ENCODE measurements at regions not wholly inside any gene's neighbourhood (a gene's known extent, or its start where the extent isn't known, plus 50 kb on each side); places are given as distances from the start of the nearest gene placed in this dataset.
"Not testable (repeated sequence)": the region's sequence is repeated elsewhere in the genome, so short reads cannot be mapped to it uniquely, and the experiment has no call there.

DNA sequence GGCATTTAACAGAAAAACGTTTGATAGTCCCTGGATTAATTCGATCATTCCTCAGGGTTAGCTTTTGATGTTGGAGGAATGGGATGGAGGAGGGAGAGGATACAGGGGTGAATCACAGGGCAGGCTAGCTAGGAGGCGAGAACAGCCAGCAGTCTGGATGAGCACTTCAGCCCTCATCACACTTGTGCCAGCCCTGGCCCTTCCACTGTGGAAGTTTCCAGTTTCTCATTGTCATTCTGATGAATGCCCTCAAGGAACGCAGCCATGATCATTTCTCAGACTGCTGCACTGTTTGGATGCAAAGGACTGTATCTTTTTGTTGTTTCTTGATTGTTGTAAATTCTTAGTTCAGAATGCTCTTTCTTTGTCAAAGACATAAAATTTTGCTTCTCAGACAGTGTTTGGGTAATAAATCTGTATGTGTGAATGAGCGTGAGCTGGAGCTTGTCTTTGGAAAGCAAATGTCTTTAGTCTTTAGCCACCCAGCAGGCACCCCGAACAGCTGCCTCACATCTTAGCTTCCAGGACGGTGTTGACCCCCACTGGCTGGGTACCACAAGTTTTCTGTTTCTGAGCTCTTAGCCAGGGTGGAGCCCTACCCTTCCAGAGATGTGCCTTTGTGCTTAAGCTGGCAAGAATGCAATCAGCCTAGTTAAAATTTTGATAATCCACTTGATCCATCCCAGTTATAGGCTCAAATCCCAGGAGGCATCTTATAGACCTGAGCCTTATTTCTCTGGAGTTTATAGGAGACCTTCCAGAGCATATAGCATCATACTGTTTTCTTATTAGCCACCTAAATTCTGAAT, 121.1 kb downstream of the PDCD6IP start:
- in situ Hi-C loops (cut with HindIII; ENCODE audit: low sequenced_read_pairs): no loop called here

DNA sequence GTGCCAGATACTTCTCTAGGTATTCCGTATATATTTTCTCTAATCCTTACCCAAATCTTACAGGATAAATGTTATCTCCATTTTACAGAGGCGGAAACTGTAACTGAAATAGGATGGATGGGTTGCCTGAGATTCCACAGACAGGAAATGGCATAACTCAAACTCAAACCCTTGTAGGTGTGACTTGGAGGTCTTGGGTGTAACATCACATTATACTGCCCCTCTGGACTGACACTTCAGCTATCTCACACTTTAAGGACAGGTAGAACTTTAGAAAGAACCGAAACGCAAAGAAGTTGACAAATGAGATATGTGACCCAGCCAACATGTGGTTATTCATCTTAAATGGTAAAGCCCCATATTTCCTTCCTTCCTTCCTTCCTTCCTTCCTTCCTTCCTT, 122.1 kb downstream of the PDCD6IP start:
- in situ Hi-C loops (cut with HindIII; ENCODE audit: low sequenced_read_pairs): no loop called here

- in situ Hi-C loops (cut with HindIII; ENCODE audit: low sequenced_read_pairs): no loop called here
These were observed 123.2 kb downstream of the PDCD6IP start for GRCh38 chr3:33921608-33922007.

DNA sequence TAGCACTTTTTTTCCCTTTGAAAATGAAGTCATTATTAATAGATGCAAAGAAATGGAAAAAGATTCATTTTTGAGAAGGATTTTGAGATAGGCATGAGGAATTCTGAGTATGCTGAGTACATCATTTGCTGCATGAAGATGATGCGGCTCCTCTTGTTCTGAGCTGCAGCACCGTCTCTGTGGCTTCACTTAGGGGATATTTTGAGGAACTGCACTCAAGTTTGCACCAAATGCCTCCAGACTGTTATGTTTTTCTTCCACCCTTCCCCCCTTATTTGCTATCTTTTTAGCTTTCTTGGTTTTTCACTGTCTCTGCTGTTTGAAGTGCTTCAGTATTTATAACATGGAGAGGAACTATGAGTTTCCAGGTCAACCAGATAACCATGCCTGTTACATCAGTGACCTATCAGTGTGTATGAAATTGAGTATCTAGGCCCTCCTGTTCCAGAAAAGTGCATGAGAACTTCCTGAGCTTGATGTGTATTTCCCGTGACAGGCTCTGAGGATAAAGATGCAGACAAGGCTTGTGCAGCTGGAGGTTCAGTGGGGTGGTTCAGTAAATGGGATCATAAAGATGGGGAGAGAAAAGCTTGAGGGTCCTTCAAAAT, 128.7 kb downstream of the PDCD6IP start:
- in situ Hi-C loops (cut with HindIII; ENCODE audit: low sequenced_read_pairs): no loop called here

- in situ Hi-C loops (cut with HindIII; ENCODE audit: low sequenced_read_pairs): no loop called here
These were observed 131.4 kb downstream of the PDCD6IP start for GRCh38 chr3:33929813-33930212.

DNA sequence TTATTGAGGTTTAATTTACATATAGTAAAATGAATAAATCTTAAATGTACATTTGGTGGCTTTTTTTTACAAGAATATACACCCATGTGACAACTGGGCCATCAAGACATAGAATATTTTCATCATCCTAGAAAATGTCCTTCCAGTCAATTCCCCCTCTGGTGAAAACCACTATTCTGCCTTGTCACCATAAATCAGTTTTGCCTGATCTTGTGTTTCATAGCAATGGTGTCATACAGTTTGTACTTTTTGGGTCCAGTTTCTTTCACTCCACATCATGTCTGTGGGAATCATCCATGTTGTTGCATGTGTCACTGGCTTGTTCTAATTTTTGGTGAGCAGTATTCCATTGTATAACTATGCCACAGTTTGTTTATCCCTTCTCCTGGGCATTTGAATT, 133.1 kb downstream of the PDCD6IP start:
- in situ Hi-C loops (cut with HindIII; ENCODE audit: low sequenced_read_pairs): no loop called here

DNA sequence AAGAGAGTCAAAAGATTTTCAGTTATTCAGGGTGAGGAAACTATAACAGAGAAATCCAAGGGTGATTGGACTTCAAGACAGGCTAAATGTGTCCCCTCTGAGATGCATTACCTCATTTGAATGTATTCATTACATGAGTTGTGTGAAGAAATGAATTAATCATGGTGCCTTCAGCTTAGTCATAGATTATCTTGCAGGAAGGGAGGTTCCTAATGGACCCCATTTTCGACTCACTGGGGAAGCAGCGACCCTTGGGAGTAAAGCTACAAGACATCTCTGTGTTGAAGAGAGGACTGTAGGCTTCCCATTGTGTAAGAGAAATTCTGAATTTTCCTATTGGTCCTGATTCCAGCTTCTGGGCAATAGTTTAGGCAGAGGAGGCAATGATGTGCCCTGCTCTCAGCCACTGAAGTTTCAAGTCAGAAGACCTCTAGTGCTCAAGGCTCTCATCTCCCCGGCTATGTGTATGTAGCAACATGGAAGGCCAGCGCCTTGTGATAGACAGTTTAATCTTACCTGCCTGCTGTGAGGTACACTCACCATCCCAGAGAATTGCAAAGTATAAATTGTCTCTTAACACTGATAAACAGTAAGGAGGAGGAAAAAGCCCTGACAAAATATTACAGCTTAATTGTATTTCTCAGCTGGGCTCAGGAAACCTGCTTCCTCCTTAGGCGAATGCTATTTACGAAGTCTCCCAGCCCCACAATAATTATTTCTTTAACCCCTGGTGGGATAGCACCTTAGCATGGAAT, 133.8 kb downstream of the PDCD6IP start:
- in situ Hi-C loops (cut with HindIII; ENCODE audit: low sequenced_read_pairs): no loop called here

GRCh38 chr3:33936171-33936920, 137.9 kb downstream of the PDCD6IP start:
- in situ Hi-C loops (cut with HindIII; ENCODE audit: low sequenced_read_pairs): no loop called here

GRCh38 chr3:33936921-33937525, 138.6 kb downstream of the PDCD6IP start:
- in situ Hi-C loops (cut with HindIII; ENCODE audit: low sequenced_read_pairs): no loop called here

DNA sequence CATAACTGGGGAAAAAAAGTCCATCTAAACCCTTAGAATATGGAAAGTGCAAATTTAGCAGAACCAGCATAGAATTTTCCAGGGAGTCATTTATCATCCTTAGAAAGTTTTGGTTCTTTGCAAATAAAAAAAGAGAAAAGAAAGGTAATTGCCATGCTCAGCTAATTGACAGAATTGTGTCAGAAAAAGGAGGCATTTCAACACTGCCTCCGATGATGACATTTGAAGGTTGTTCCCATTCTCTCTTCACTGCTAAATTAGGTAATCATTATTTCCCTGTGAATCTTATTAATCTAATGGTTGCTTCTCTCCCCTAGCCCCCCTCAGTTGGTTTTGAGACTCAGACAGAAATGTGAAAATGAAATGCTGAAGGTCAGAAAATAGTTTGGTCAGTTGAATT, 139.2 kb downstream of the PDCD6IP start:
- in situ Hi-C loops (cut with HindIII; ENCODE audit: low sequenced_read_pairs): no loop called here

GRCh38 chr3:33940149-33940548, 141.7 kb downstream of the PDCD6IP start:
- in situ Hi-C loops (cut with HindIII; ENCODE audit: low sequenced_read_pairs): no loop called here

DNA sequence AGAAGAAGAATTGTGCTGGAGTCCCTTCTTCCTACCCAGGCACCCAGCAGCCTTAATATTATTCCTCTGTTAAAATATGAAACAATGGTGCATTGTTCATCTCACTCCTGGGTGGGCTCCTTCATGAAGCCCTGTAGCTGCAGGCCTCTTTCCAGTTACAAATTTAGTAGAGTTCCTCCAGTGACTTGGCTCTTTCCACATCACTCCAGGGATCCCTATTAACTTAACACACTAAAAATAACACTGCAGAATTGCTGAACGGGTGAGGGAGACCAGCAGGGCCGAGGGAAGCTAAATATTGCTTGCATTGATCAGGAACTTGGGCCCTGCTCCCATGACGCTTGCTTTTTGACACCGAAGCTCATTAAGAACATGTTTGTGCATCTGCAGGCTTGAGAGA, 142.3 kb downstream of the PDCD6IP start:
- in situ Hi-C loops (cut with HindIII; ENCODE audit: low sequenced_read_pairs): no loop called here

DNA sequence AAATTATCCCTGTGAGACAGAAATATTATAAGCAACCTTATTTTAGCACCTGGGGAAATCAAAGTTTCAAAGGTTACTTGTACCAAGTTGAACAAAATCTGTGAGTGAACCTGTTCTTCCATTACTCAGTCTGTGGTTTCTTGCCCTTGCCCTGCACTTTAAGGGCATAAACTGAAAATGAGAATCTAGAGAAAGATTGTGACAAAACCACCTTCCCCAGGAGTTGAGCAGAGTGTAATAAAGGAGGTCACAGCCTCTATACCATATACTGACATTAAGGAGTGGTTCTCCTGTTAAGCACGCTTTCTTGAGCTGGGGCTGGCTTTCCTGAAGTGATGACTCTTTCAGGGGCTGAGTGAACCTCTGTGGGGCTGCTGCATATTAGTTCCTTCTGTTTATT, 143.4 kb downstream of the PDCD6IP start:
- in situ Hi-C loops (cut with HindIII; ENCODE audit: low sequenced_read_pairs): no loop called here

- in situ Hi-C loops (cut with HindIII; ENCODE audit: low sequenced_read_pairs): no loop called here
These were observed 144.2 kb downstream of the PDCD6IP start for GRCh38 chr3:33942483-33943150.

- in situ Hi-C loops (cut with HindIII; ENCODE audit: low sequenced_read_pairs): no loop called here
These were observed 144.8 kb downstream of the PDCD6IP start for GRCh38 chr3:33943277-33943676.

GRCh38 chr3:33946612-33947011, 148.2 kb downstream of the PDCD6IP start:
- in situ Hi-C loops (cut with HindIII; ENCODE audit: low sequenced_read_pairs): not testable (repeated sequence)

GRCh38 chr3:33947272-33948195, 149.1 kb downstream of the PDCD6IP start:
- in situ Hi-C loops (cut with HindIII; ENCODE audit: low sequenced_read_pairs): no loop called here

DNA sequence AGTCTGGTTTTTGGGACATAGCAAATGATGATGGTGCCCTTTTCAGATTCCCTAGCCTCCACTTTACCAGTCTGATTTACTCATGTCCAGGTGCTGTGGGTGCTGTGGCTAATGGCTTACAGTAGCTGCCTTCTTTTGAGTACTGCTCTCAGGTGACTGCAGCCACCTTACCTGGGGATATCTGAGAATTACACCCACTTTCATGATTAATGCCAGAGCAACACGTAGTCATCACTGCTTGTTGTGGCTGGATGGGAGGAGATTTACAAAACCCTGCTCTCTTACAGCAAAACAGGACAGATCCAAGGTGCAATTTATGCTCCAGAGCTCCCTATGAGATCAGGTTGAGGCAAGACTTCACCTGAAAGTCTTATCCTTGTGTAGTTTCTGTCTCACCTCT, 150.6 kb downstream of the PDCD6IP start:
- in situ Hi-C loops (cut with HindIII; ENCODE audit: low sequenced_read_pairs): no loop called here

- in situ Hi-C loops (cut with HindIII; ENCODE audit: low sequenced_read_pairs): no loop called here
These were observed 156.5 kb downstream of the PDCD6IP start for GRCh38 chr3:33954956-33955355.

Data from DLD1 (cell line).